SK-N-SH (cell line): ENCODE measurements at regions not wholly inside any gene's neighbourhood (a gene's known extent, or its start where the extent isn't known, plus 50 kb on each side); places are given as distances from the start of the nearest gene placed in this dataset.

Source experiments
- CTCF ChIA-PET: fragments of 300-600, 350-600 bp; formaldehyde crosslinking; extraction: SDS; loops from one replicate; lab custom pipeline; 2021; lab: Yijun Ruan, JAX
- POLR2A ChIA-PET: fragments of 350-600 bp; sonication (Branson Sonifier 250); formaldehyde crosslinking; extraction: SDS; loops from one replicate; lab custom pipeline; 2020; ENCODE audit warnings: antibody characterized with exemption, inconsistent platforms; lab: Yijun Ruan, JAX
- DNase-seq: peaks from one replicate; pipeline ENCODE4 v3.0.0; 2012
- H2AFZ ChIP-seq: fragments of 200-600 bp; sonication (generic); 2 replicates; pipeline ENCODE4 v1.8.1; 2016; ENCODE audit warnings: antibody characterized with exemption, mild to moderate bottlenecking, low read depth
- H3F3A ChIP-seq: fragments of 200-600 bp; sonication (generic); replicated peaks from 2 replicates; pipeline ENCODE3; 2016; ENCODE audit warnings: antibody characterized with exemption, mild to moderate bottlenecking; ENCODE audit not compliant: insufficient read depth
- H3K27ac ChIP-seq, 2 experiments: fragments of 200-500 bp in 1 of 2; fragments of 200-600 bp in 1 of 2; sonication (Bioruptor generic) in 1 of 2; sonication (generic), shearing (Covaris generic) in 1 of 2; 2 replicates each; pipeline versions ENCODE4 v1.5.1 to v1.6.1; 2014 to 2016; ENCODE audit warnings: low read depth in 2 of 2, inconsistent platforms in 1 of 2, low read length in 1 of 2, mild to moderate bottlenecking in 1 of 2, mixed read lengths in 1 of 2
- H3K27me3 ChIP-seq: fragments of 200-600 bp; sonication (generic), shearing (Covaris generic); 2 replicates; pipeline ENCODE4 v1.6.1; 2016; ENCODE audit warnings: mixed run types; ENCODE audit not compliant: insufficient read depth
- H3K36me3 ChIP-seq, 2 experiments: fragments of 200-500 bp in 1 of 2; fragments of 200-600 bp in 1 of 2; sonication (Bioruptor generic) in 1 of 2; sonication (generic) in 1 of 2; replicated peaks in 1 of 2; 2 replicates each; pipeline versions ENCODE3 to v1.5.1; 2014 to 2016; ENCODE audit warnings: low read length in 1 of 2, mild to moderate bottlenecking in 1 of 2; ENCODE audit not compliant: insufficient read depth in 2 of 2, control insufficient read depth in 1 of 2
- H3K4me1 ChIP-seq, 2 experiments: fragments of 200-500 bp in 1 of 2; fragments of 200-600 bp in 1 of 2; sonication (Bioruptor generic) in 1 of 2; sonication (generic), shearing (Covaris generic) in 1 of 2; 2 replicates each; pipeline versions ENCODE4 v1.5.1 to v1.6.1; 2014 to 2016; ENCODE audit warnings: low read depth in 1 of 2, low read length in 1 of 2, mixed run types in 1 of 2; ENCODE audit not compliant: insufficient read depth in 2 of 2, control insufficient read depth in 1 of 2
- H3K4me2 ChIP-seq: fragments of 200-600 bp; sonication (generic), shearing (Covaris generic); 2 replicates; pipeline ENCODE4 v1.6.1; 2017; ENCODE audit warnings: mixed run types
- H3K4me3 ChIP-seq, 2 experiments: fragments of 200-500 bp in 1 of 2; fragments of 200-600 bp in 1 of 2; sonication (Bioruptor generic) in 1 of 2; sonication (generic), shearing (Covaris generic) in 1 of 2; 2 replicates each; pipeline versions ENCODE4 v1.5.1 to v1.8.1; 2014 to 2016; ENCODE audit warnings: low read depth in 2 of 2, inconsistent platforms in 1 of 2, low read length in 1 of 2, mild to moderate bottlenecking in 1 of 2, mixed read lengths in 1 of 2, moderate library complexity in 1 of 2
- H3K79me2 ChIP-seq: fragments of 200-600 bp; sonication (generic); 2 replicates; pipeline ENCODE4 v1.8.1; 2017; ENCODE audit warnings: mild to moderate bottlenecking; ENCODE audit not compliant: insufficient read depth
- H3K9ac ChIP-seq: fragments of 200-600 bp; sonication (generic); 2 replicates; pipeline ENCODE4 v1.6.1; 2017; ENCODE audit warnings: mixed run types
- H3K9me2 ChIP-seq: fragments of 200-600 bp; sonication (generic); 2 replicates; pipeline ENCODE4 v1.6.1; 2017; ENCODE audit warnings: mixed run types
- H3K9me3 ChIP-seq: fragments of 200-600 bp; sonication (generic); 2 replicates; pipeline ENCODE4 v1.6.1; 2017; ENCODE audit warnings: mixed run types, mild to moderate bottlenecking, moderate library complexity
- H4K20me1 ChIP-seq: fragments of 200-600 bp; sonication (generic); 2 replicates; pipeline ENCODE4 v1.6.1; 2017; ENCODE audit warnings: mild to moderate bottlenecking, mixed run types; ENCODE audit not compliant: insufficient read depth
- CHD2 ChIP-seq: fragments of 150-350 bp; IDR thresholded peaks from 2 replicates; pipeline ENCODE4 v1.6.1; 2018; ENCODE audit warnings: low read length; ENCODE audit not compliant: partially characterized antibody
- FOSL2 ChIP-seq: IDR thresholded peaks from 2 replicates; pipeline ENCODE4 v1.4.0; 2012; ENCODE audit warnings: low read depth, mild to moderate bottlenecking, moderate library complexity, borderline replicate concordance
- FOXJ3 ChIP-seq: sonication (generic); formaldehyde crosslinking; IDR thresholded peaks from 2 replicates; pipeline ENCODE4 v1.5.1; 2020; ENCODE audit warnings: mild to moderate bottlenecking, missing genetic modification reagents
- JUND ChIP-seq: IDR thresholded peaks from 2 replicates; pipeline ENCODE4 v1.4.0; 2012
- MEF2A ChIP-seq: IDR thresholded peaks from 2 replicates; pipeline ENCODE4 v1.4.0; 2012; ENCODE audit warnings: low read depth, borderline replicate concordance
- NRF1 ChIP-seq: IDR thresholded peaks from 2 replicates; pipeline ENCODE4 v1.6.1; 2012; ENCODE audit warnings: low read depth, mild to moderate bottlenecking, low read length
- RAD21 ChIP-seq: IDR thresholded peaks from 2 replicates; pipeline ENCODE4 v1.6.1; 2012; ENCODE audit warnings: mild to moderate bottlenecking, low read length
- RCOR1 ChIP-seq: fragments of 150-350 bp; IDR thresholded peaks from 2 replicates; pipeline ENCODE4 v1.6.1; 2017; ENCODE audit warnings: antibody characterized with exemption, low read length
- RFX5 ChIP-seq: IDR thresholded peaks from 2 replicates; pipeline ENCODE4 v1.6.1; 2012; ENCODE audit warnings: mild to moderate bottlenecking, improper control_type of control experiment, low read length
- TAF1 ChIP-seq: IDR thresholded peaks from 2 replicates; pipeline ENCODE4 v1.6.1; 2012; ENCODE audit warnings: low read depth, mild to moderate bottlenecking, low read length, moderate library complexity, borderline replicate concordance
- TEAD4 ChIP-seq: IDR thresholded peaks from 2 replicates; pipeline ENCODE4 v1.4.0; 2012; ENCODE audit warnings: mild to moderate bottlenecking, borderline replicate concordance; ENCODE audit not compliant: insufficient read depth
- YY1 ChIP-seq: IDR thresholded peaks from 2 replicates; pipeline ENCODE4 v1.4.0; 2012; ENCODE audit warnings: low read depth, mild to moderate bottlenecking
- WGBS: methylation state at CpG from one replicate; pipeline ENCODE4 v1.1.6; 2017; ENCODE audit warnings: low lambda C conversion rate; 5-methylcytosine and 5-hydroxymethylcytosine counted together
- TF ChIP-seq, protein P1 (sequence below): fragments of 200-600 bp; sonication (generic); IDR thresholded peaks from 2 replicates; pipeline ENCODE4 v1.6.1; 2017; ENCODE audit warnings: antibody characterized with exemption, mild to moderate bottlenecking, moderate library complexity
- TF ChIP-seq, protein P2 (sequence below): fragments of 150-350 bp; IDR thresholded peaks from 2 replicates; pipeline ENCODE4 v1.6.1; 2016; ENCODE audit warnings: mild to moderate bottlenecking, low read depth, low read length
- TF ChIP-seq, protein P3 (sequence below): fragments of 150-350 bp; IDR thresholded peaks from 2 replicates; pipeline ENCODE4 v1.6.1; 2017; ENCODE audit warnings: antibody characterized with exemption, low read length, low read depth, borderline replicate concordance

DNA sequence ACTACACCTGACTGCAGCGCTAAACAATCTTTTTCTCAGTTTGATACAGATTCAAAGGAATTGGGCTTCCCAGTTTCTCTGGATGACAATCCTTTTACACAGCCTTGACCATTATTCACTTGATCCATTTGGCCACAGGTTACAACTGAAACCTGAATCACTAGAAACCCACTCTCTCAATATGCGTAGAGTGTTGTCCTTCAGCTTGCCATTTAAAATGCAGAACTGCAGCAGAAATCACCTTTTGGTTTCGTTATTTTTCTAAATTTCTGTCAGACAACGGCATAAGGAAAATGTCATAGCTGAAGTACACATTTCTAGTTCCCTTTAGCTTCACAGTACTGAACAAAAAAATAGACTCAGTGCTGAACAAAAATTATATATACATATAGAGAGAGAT, 255.8 kb upstream of the TENM3 start:
- H3K4me3 ChIP-seq: no peak overlapping the region
- H3K4me1 ChIP-seq: no peaks in the 10 kb centered on the region
- no peak overlapping the region for H3K4me2 ChIP-seq
- H3K9me3 ChIP-seq: no peaks in the 10 kb centered on the region
- ChIA-PET CTCF (interaction anchor here (1.2 kb wide), 1 partner anchor 16 kb away, joined by 3 read pairs; no protein-coding TSS in a partner anchor), POLR2A (no interaction called here)
- WGBS: 79% methylated on average over 4 of the region's 4 CpGs
- H3K36me3 ChIP-seq: no peaks in the 10 kb centered on the region
- no peaks in the 10 kb centered on the region for H4K20me1 ChIP-seq
- TF ChIP-seq TEAD4 (no peak), CHD2 (no peak)
- TF ChIP-seq, protein P1, sequence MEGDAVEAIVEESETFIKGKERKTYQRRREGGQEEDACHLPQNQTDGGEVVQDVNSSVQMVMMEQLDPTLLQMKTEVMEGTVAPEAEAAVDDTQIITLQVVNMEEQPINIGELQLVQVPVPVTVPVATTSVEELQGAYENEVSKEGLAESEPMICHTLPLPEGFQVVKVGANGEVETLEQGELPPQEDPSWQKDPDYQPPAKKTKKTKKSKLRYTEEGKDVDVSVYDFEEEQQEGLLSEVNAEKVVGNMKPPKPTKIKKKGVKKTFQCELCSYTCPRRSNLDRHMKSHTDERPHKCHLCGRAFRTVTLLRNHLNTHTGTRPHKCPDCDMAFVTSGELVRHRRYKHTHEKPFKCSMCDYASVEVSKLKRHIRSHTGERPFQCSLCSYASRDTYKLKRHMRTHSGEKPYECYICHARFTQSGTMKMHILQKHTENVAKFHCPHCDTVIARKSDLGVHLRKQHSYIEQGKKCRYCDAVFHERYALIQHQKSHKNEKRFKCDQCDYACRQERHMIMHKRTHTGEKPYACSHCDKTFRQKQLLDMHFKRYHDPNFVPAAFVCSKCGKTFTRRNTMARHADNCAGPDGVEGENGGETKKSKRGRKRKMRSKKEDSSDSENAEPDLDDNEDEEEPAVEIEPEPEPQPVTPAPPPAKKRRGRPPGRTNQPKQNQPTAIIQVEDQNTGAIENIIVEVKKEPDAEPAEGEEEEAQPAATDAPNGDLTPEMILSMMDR: no peak
- H3K9me2 ChIP-seq: no peaks in the 10 kb centered on the region
- no peak overlapping the region for H3K9ac ChIP-seq
- no peak overlapping the region for H3K27ac ChIP-seq
- H2AFZ ChIP-seq: no peak overlapping the region
- H3F3A ChIP-seq: no peaks in the 10 kb centered on the region
- no peaks in the 10 kb centered on the region for H3K79me2 ChIP-seq
- DNase-seq: no peak
- H3K27me3 ChIP-seq: no peaks in the 10 kb centered on the region

DNA sequence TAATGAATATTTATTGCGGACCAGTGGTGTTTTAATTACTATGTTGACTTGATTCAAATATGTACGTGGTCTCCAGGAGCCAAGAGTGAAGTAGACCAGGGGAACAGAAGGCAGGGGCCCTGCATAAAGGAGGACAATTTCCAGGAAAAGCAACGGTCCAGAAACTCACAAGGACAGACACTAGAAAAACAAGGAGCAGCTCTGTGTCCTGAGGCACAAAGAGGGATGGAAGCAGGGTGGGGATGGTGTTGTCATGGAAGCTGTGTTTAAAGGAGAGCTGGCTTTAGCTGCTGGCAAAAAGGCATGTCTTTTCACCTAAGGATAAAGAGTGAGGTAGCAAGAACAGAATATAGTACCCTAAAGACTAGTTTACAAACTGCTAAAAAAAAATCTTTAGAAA, 254.1 kb upstream of the TENM3 start:
- TF ChIP-seq TEAD4 (no peak), FOXJ3 (CRISPR knock-in tag) (no peak), RCOR1 (no peak), FOSL2 (no peak), JUND (no peak), RFX5 (no peak), CHD2 (no peak), TAF1 (no peak)
- 54% methylated on average over 3 of the region's 3 CpGs for whole genome bisulfite sequencing
- H3K9ac ChIP-seq: no peak overlapping the region
- no peaks in the 10 kb centered on the region for H3K4me1 ChIP-seq
- ChIA-PET POLR2A (no interaction called here), CTCF (interaction anchor here (1.3 kb wide), 1 partner anchor 12 kb away, joined by 3 read pairs; no protein-coding TSS in a partner anchor)
- H3K79me2 ChIP-seq: no peaks in the 10 kb centered on the region
- H3K36me3 ChIP-seq: no peaks in the 10 kb centered on the region
- no peak overlapping the region for H3K4me2 ChIP-seq
- no peaks in the 10 kb centered on the region for H3F3A ChIP-seq
- no peak overlapping the region for H2AFZ ChIP-seq
- no peak overlapping the region for H3K4me3 ChIP-seq
- no peaks in the 10 kb centered on the region for H3K27me3 ChIP-seq
- no peak for DNase-seq
- H4K20me1 ChIP-seq: no peaks in the 10 kb centered on the region
- H3K9me3 ChIP-seq: no peaks in the 10 kb centered on the region
- H3K27ac ChIP-seq: no peak overlapping the region
- no peaks in the 10 kb centered on the region for H3K9me2 ChIP-seq

DNA sequence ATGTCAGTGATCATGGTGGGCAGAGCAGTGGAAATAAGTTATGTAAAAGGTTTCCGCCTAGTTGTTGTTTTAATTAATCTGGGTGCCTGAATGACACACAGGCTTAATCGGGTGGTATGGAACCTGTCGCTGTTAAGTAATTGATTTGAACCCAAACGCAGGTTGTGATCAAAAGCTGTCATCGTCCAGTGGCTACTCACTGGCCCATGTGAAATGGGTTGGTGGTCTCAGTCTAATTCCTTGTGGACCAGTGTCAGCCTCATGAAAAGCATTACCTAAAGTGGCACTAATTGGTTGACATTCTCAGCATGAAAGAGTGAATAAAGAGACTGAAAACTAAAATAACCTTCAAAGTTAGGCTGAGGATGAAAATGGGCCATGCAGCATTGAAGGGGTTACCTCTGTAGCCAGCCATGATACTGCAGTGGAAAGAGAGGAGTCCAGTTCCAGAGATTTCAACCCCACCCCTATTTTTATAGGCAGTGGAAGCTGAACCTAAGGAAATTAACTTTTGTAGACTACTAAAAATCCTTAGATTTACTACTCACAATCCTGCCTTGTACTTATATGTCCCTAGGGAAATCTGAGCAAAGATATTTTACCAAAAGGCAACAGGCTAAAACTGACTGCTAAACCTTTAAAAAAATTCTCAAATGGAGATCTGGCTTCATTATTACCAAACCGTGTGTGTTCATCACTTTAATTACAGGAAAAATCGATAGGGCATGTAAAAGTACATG, 251.7 kb upstream of the TENM3 start:
- no peaks in the 10 kb centered on the region for H3K9me3 ChIP-seq
- WGBS: 73% methylated on average over 7 of the region's 7 CpGs
- H3K79me2 ChIP-seq: no peaks in the 10 kb centered on the region
- no peaks in the 10 kb centered on the region for H3K9me2 ChIP-seq
- no peak overlapping the region for H3K27ac ChIP-seq
- no peaks in the 10 kb centered on the region for H3K27me3 ChIP-seq
- H3K36me3 ChIP-seq: no peaks in the 10 kb centered on the region
- H4K20me1 ChIP-seq: no peaks in the 10 kb centered on the region
- H3K4me1 ChIP-seq: no peaks in the 10 kb centered on the region
- H2AFZ ChIP-seq: no peak overlapping the region
- H3K4me3 ChIP-seq: no peak overlapping the region
- H3K9ac ChIP-seq: no peak overlapping the region
- no peak for DNase-seq
- H3K4me2 ChIP-seq: no peak overlapping the region
- H3F3A ChIP-seq: no peaks in the 10 kb centered on the region
- POLR2A ChIA-PET: no interaction called here
- CTCF ChIA-PET: interaction anchor here (0.6 kb wide), 1 partner anchor 394 kb away, joined by 3 read pairs; no protein-coding TSS in a partner anchor
- TF ChIP-seq MEF2A: no peak
- TF ChIP-seq, protein P2, sequence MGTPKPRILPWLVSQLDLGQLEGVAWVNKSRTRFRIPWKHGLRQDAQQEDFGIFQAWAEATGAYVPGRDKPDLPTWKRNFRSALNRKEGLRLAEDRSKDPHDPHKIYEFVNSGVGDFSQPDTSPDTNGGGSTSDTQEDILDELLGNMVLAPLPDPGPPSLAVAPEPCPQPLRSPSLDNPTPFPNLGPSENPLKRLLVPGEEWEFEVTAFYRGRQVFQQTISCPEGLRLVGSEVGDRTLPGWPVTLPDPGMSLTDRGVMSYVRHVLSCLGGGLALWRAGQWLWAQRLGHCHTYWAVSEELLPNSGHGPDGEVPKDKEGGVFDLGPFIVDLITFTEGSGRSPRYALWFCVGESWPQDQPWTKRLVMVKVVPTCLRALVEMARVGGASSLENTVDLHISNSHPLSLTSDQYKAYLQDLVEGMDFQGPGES: no peak
- no peak for TF ChIP-seq RAD21
- TF ChIP-seq NRF1: no peak
- TF ChIP-seq, protein P3, sequence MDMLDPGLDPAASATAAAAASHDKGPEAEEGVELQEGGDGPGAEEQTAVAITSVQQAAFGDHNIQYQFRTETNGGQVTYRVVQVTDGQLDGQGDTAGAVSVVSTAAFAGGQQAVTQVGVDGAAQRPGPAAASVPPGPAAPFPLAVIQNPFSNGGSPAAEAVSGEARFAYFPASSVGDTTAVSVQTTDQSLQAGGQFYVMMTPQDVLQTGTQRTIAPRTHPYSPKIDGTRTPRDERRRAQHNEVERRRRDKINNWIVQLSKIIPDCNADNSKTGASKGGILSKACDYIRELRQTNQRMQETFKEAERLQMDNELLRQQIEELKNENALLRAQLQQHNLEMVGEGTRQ: no peak
- TF ChIP-seq TAF1: no peak
- no peak for TF ChIP-seq FOXJ3 (CRISPR knock-in tag)
- TF ChIP-seq JUND: no peak
- TF ChIP-seq YY1: no peak
- no peak for TF ChIP-seq RCOR1
